Uterus (tissue), 3 donors: ENCODE measurements at regions not wholly inside any gene's neighbourhood (a gene's known extent, or its start where the extent isn't known, plus 50 kb on each side); places are given as distances from the start of the nearest gene placed in this dataset. TPM values are rescaled to one million over a fixed set of nuclear protein-coding genes. Genes with fewer than 3 reads are reported as not detected.

ENCODE experiments used
- DNase-seq, 2 donors: peaks; one replicate each; pipeline ENCODE4 v3.0.0-alpha.2; 2019 to 2020
- H3K27ac ChIP-seq, 2 donors: fragments of 200-600 bp; sonication (generic); 1 replicate in 1 of 2; 2 replicates in 1 of 2; pipeline ENCODE4 v1.5.1; 2016 to 2018
- H3K27me3 ChIP-seq, 2 donors: fragments of 200-600 bp; sonication (generic); one replicate each; pipeline ENCODE4 v1.5.1; 2018 to 2019; ENCODE audit warnings: control low read depth in 1 of 2
- H3K36me3 ChIP-seq, 2 donors: fragments of 200-600 bp; sonication (generic); one replicate each; pipeline ENCODE4 v1.5.1; 2019; ENCODE audit warnings: control low read depth in 1 of 2
- H3K4me1 ChIP-seq, 2 donors: fragments of 200-600 bp; sonication (generic); one replicate each; pipeline ENCODE4 v1.5.1; 2018 to 2019; ENCODE audit warnings: control low read depth in 1 of 2
- H3K4me3 ChIP-seq, 2 donors: fragments of 200-600 bp; sonication (generic); 1 replicate in 1 of 2; 2 replicates in 1 of 2; pipeline ENCODE4 v1.5.1; 2018 to 2019; ENCODE audit warnings: mild to moderate bottlenecking in 1 of 2
- H3K9me3 ChIP-seq, 2 donors: fragments of 200-600 bp; sonication (generic); one replicate each; pipeline ENCODE4 v1.5.1; 2019; ENCODE audit warnings: control low read depth in 1 of 2
- POLR2A ChIP-seq, 2 donors: fragments of 450-650 bp; IDR thresholded peaks; one replicate each; pipeline ENCODE4 v1.6.1; 2016; ENCODE audit warnings: antibody characterized with exemption in 2 of 2, mild to moderate bottlenecking in 1 of 2, moderate library complexity in 1 of 2
- intact Hi-C: fragments of 100-400 bp; cut with DNase I; formaldehyde crosslinking; loops from one replicate; pipeline ENCODE4 v1.15.1; 2023; ENCODE audit warnings: low total_unique reads
- small RNA-seq: library from RNA; depleted of rRNA; stranded (forward); fragments of <200 nt; gene quantifications from one replicate; pipeline ENCODE3, GENCODE V24; 2016
- TF ChIP-seq, protein P1 (sequence below), 4 experiments: fragments of 200-600 bp in 2 of 4; fragments of 450-650 bp in 2 of 4; sonication (generic) in 2 of 4; IDR thresholded peaks; one replicate each; pipeline ENCODE4 v1.5.1; 2016 to 2019; ENCODE audit warnings: antibody characterized with exemption in 4 of 4, mild to moderate bottlenecking in 2 of 4, moderate library complexity in 1 of 4
- donor health status: DM: yes; HTN: yes; CAD: no.

DNA sequence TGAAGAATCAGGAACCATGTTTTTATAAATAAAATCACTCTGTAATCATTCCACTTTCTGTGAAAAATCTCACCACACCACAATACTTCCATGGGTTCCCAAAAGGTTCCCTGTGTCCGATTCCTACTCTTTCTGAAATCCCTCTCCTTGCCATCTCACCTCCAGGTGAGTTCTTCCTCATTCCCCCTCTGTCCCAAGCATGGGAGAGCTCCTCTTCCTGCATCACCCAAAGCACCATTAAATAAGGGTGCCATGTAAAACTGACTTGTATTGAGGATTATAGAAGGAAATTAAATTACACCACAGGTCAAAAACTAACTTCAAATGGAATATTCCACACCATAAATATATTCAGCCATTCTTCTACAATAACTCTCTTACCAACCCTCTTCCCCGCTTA, 55.8 kb upstream of the ETAA1 start:
- no peak overlapping the region for H3K27ac ChIP-seq
- DNase-seq: no peak
- intact Hi-C loops: no loop called here
- no peaks in the 10 kb centered on the region for H3K27me3 ChIP-seq
- no peaks in the 10 kb centered on the region for H3K4me1 ChIP-seq
- TF ChIP-seq, protein P1, sequence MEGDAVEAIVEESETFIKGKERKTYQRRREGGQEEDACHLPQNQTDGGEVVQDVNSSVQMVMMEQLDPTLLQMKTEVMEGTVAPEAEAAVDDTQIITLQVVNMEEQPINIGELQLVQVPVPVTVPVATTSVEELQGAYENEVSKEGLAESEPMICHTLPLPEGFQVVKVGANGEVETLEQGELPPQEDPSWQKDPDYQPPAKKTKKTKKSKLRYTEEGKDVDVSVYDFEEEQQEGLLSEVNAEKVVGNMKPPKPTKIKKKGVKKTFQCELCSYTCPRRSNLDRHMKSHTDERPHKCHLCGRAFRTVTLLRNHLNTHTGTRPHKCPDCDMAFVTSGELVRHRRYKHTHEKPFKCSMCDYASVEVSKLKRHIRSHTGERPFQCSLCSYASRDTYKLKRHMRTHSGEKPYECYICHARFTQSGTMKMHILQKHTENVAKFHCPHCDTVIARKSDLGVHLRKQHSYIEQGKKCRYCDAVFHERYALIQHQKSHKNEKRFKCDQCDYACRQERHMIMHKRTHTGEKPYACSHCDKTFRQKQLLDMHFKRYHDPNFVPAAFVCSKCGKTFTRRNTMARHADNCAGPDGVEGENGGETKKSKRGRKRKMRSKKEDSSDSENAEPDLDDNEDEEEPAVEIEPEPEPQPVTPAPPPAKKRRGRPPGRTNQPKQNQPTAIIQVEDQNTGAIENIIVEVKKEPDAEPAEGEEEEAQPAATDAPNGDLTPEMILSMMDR (IDR thresholded peaks at IDR 0.05): no peak
- no peak for TF ChIP-seq POLR2A (IDR thresholded peaks at IDR 0.05)
- no peaks in the 10 kb centered on the region for H3K9me3 ChIP-seq
- H3K4me3 ChIP-seq: no peak overlapping the region
- H3K36me3 ChIP-seq: no peaks in the 10 kb centered on the region

DNA sequence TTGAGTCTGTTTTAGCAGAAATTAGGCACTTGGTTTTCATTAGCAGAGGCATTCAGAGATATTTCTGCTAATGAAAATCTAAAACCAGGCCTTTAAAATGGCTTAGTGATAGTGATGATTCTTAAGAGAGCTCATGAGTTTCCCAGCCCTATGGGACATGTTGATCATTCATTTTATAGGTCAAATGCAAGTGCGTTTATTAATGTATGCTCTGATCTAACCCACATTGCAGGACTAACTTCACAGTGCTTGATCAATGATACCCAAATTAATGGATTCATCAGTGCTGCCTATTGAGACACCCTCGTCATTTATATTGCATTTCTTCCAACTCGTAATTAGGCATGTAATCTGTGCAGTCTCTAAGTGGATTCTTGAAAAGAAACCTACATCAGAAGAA, 54.7 kb upstream of the ETAA1 start:
- Histone ChIP-seq H3K27ac (no peak overlapping the region), H3K27me3 (no peaks in the 10 kb centered on the region), H3K36me3 (no peaks in the 10 kb centered on the region), H3K4me3 (no peak overlapping the region), H3K4me1 (no peaks in the 10 kb centered on the region), H3K9me3 (no peaks in the 10 kb centered on the region)
- no peak for DNase-seq
- intact Hi-C loops: no loop called here
- TF ChIP-seq, protein P1 (IDR thresholded peaks at IDR 0.05): no peak
- no peak for TF ChIP-seq POLR2A (IDR thresholded peaks at IDR 0.05)

DNA sequence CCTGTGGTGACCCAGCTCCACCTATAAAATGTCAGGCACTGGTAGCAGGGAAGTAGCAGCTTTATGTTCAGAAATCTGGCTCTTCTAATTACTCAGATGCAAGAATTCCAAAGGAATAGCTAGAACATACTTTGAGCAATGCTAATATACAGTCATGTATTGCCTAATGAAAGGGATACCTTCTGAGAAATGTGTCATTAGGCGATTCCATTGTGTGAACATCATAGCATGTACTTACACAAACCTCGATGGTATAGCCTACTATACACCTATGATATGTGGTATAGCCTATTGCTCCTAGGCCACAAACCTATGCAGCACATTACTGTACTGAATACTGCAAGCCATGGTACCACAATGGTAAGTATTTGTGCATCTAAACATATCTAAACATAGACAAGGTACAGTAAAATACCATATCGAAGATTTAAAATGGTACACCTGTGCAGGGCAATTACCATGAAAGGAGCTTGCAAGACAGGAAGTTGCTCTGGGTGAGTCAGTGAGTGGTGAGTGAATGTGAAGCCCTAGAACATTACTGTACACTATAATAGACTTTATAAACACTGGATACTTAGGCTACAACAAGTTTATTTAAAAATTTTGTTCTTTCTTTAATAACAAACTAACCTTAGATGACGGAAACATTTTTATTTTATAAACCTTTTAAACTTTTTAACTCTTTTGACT, 50.3 kb upstream of the ETAA1 start:
- intact Hi-C loops: no loop called here
- H3K4me3 ChIP-seq: no peak overlapping the region
- H3K9me3 ChIP-seq: no peaks in the 10 kb centered on the region
- no peak overlapping the region for H3K27ac ChIP-seq
- H3K36me3 ChIP-seq: no peaks in the 10 kb centered on the region
- TF ChIP-seq POLR2A (IDR thresholded peaks at IDR 0.05): no peak
- TF ChIP-seq, protein P1 (IDR thresholded peaks at IDR 0.05): no peak
- H3K27me3 ChIP-seq: no peaks in the 10 kb centered on the region
- H3K4me1 ChIP-seq: no peaks in the 10 kb centered on the region
- DNase-seq: no peak

Small RNAs in the stretch of these regions (small RNA-seq; reads per million reads assigned to genes)
- gene AC009474.2: not detected
